ENCODE measurements at regions not wholly inside any gene's neighbourhood (a gene's known extent, or its start where the extent isn't known, plus 50 kb on each side); places are given as distances from the start of the nearest gene placed in this dataset.

DNA sequence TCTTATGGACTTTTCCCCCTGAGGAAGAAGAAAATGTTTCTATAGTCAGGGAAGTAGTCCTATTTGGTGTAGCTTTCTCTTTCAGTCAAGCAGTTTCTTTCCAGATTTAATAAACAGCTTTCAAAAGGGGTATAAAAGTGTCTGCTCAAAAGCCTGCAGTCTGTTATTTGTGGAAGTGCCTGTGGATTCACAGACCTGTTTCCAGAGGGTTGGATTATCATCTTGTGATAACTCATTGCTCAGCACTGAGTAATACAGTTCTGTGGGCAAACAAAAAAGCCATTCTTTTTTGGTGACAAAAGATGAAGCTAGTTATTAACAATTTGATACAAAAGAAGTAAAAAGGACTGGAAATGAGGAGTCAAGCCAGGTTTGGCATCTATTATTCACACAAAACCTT, 358.2 kb upstream of the ID4 start:
- TF ChIP-seq HMG20A (CRISPR knock-in tag; conservative IDR thresholded peaks at IDR 0.05): no peak
- TF ChIP-seq STAT5A (IDR thresholded peaks at IDR 0.05; ENCODE audit: borderline replicate concordance, low read length): no peak
- no peak for TF ChIP-seq SETDB1 (IDR thresholded peaks at IDR 0.05; ENCODE audit: low read length)
- no peak for TF ChIP-seq POLR3G (IDR thresholded peaks at IDR 0.05; ENCODE audit: extremely low read depth, insufficient read length, insufficient replicate concordance)
- no peak for TF ChIP-seq SREBF1 (IDR thresholded peaks at IDR 0.05; ENCODE audit: borderline replicate concordance, low read depth, low read length)
- no peak for TF ChIP-seq BRD9 (IDR thresholded peaks at IDR 0.05; ENCODE audit: low read depth, partially characterized antibody)
- TF ChIP-seq, protein P1, sequence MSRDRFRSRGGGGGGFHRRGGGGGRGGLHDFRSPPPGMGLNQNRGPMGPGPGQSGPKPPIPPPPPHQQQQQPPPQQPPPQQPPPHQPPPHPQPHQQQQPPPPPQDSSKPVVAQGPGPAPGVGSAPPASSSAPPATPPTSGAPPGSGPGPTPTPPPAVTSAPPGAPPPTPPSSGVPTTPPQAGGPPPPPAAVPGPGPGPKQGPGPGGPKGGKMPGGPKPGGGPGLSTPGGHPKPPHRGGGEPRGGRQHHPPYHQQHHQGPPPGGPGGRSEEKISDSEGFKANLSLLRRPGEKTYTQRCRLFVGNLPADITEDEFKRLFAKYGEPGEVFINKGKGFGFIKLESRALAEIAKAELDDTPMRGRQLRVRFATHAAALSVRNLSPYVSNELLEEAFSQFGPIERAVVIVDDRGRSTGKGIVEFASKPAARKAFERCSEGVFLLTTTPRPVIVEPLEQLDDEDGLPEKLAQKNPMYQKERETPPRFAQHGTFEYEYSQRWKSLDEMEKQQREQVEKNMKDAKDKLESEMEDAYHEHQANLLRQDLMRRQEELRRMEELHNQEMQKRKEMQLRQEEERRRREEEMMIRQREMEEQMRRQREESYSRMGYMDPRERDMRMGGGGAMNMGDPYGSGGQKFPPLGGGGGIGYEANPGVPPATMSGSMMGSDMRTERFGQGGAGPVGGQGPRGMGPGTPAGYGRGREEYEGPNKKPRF (IDR thresholded peaks at IDR 0.05; ENCODE audit: low read depth, low read length): no peak
- no peak for TF ChIP-seq ESRRB (CRISPR knock-in tag; IDR thresholded peaks at IDR 0.05; ENCODE audit: borderline replicate concordance)
- Histone ChIP-seq H3K27me3 (ENCODE audit: control insufficient read depth in 2 of 2, insufficient read depth in 2 of 2, low read length in 2 of 2) (no peaks in the 10 kb centered on the region), H3K4me2 (ENCODE audit: insufficient read depth, low read length) (no peak overlapping the region), H4K20me1 (replicated peaks; ENCODE audit: control insufficient read depth, insufficient read depth, low read length) (no peaks in the 10 kb centered on the region), H3K9me1 (ENCODE audit: control insufficient read depth, insufficient read depth, low read length) (no peaks in the 10 kb centered on the region), H3K79me2 (ENCODE audit: control insufficient read depth, insufficient read depth, low read length) (no peaks in the 10 kb centered on the region), H3K9ac (ENCODE audit: insufficient read depth in 1 of 2, low read depth in 2 of 2, low read length in 2 of 2) (no peak overlapping the region), H3K4me1 (replicated peaks in 1 of 2; ENCODE audit: control insufficient read depth in 2 of 2, insufficient read depth in 2 of 2, low read length in 2 of 2) (no peaks in the 10 kb centered on the region), H3K27ac (ENCODE audit: extremely low read depth, low read depth, low read length) (no peak overlapping the region), H3K4me3 (no peak overlapping the region), H3K36me3 (ENCODE audit: control insufficient read depth, insufficient read depth, low read length) (no peaks in the 10 kb centered on the region), H2AFZ (ENCODE audit: low read depth, low read length) (no peak overlapping the region), H3K9me3 (replicated peaks; ENCODE audit: control insufficient read depth, insufficient read depth, low read depth, low read length) (0 out of 2 replicates have a peak, but pooled peaks cover under 1% of the 10 kb centered on the region)
- ATAC-seq: no peak
- no peak for FAIRE-seq
- BruUV-seq (replicated peaks): no TSS peak
- in situ Hi-C loops (cut with MboI) (no loop called here), intact Hi-C loops (cut with micrococcal nuclease) (no loop called here)
- ChIA-PET CTCF (ENCODE audit: low intra/inter-chr PET ratio) (no interaction called here), POLR2A (interaction anchor here (1.1 kb wide), 1 partner anchor 12 kb away, joined by 3 read pairs; no protein-coding TSS in a partner anchor)
- DNase-seq (ENCODE audit: extremely low read depth in 1 of 4, low spot score in 3 of 4): no peak
